WERI-Rb-1 (cell line): ENCODE measurements at regions not wholly inside any gene's neighbourhood (a gene's known extent, or its start where the extent isn't known, plus 50 kb on each side); places are given as distances from the start of the nearest gene placed in this dataset.

Experiments used
- DNase-seq: peaks from one replicate; pipeline ENCODE4 v3.0.0-alpha.2; 2020
- H3K27ac ChIP-seq: fragments of 250-450 bp; sonication (Bioruptor Pico); 2 replicates; pipeline ENCODE4 v1.5.1; 2020; ENCODE audit warnings: mild to moderate bottlenecking, moderate library complexity
- H3K27me3 ChIP-seq: fragments of 250-450 bp; sonication (Bioruptor Pico); 2 replicates; pipeline ENCODE4 v1.5.1; 2021; ENCODE audit warnings: mild to moderate bottlenecking, low read depth, moderate library complexity; ENCODE audit not compliant: insufficient read depth, severe bottlenecking
- H3K36me3 ChIP-seq: fragments of 250-450 bp; sonication (Bioruptor Pico); 2 replicates; pipeline ENCODE4 v1.5.1; 2020; ENCODE audit warnings: mild to moderate bottlenecking, moderate library complexity
- H3K4me3 ChIP-seq: 2 replicates; pipeline ENCODE4 v1.5.1; 2011; ENCODE audit warnings: low read depth, mild to moderate bottlenecking, control low read depth, low read length
- H3K9me3 ChIP-seq: fragments of 250-450 bp; sonication (Bioruptor Pico); 2 replicates; pipeline ENCODE4 v1.5.1; 2021; ENCODE audit warnings: mild to moderate bottlenecking, moderate library complexity; ENCODE audit not compliant: severe bottlenecking
- CTCF ChIP-seq: IDR thresholded peaks from 2 replicates; pipeline ENCODE4 v1.5.1; 2011; ENCODE audit warnings: low read depth, mild to moderate bottlenecking, control low read depth, inconsistent platforms, low read length

GRCh38 chr4:89419111-89419695 is 111.6 kb upstream of the GPRIN3 start:
- Histone ChIP-seq H3K27me3 (no peaks in the 10 kb centered on the region), H3K9me3 (no peaks in the 10 kb centered on the region), H3K36me3 (no peaks in the 10 kb centered on the region), H3K4me3 (no peak overlapping the region), H3K27ac (no peak overlapping the region)
- no peak for DNase-seq
- no peak for TF ChIP-seq CTCF

- no peaks in the 10 kb centered on the region for H3K9me3 ChIP-seq
- no peak for TF ChIP-seq CTCF
- no peak overlapping the region for H3K4me3 ChIP-seq
- H3K27ac ChIP-seq = no peak overlapping the region
- H3K27me3 ChIP-seq = no peaks in the 10 kb centered on the region
- DNase-seq = no peak
- no peaks in the 10 kb centered on the region for H3K36me3 ChIP-seq
Observed at GRCh38 chr4:89416960-89417359, 109.4 kb upstream of the GPRIN3 start.

- Histone ChIP-seq H3K9me3 (no peaks in the 10 kb centered on the region), H3K4me3 (no peak overlapping the region), H3K27me3 (no peaks in the 10 kb centered on the region), H3K36me3 (no peaks in the 10 kb centered on the region), H3K27ac (no peak overlapping the region)
- TF ChIP-seq CTCF = no peak
- DNase-seq = no peak
Observed at GRCh38 chr4:89413518-89413917, 105.9 kb upstream of the GPRIN3 start.

GRCh38 chr4:89411539-89412309 is 104.1 kb upstream of the GPRIN3 start:
- DNase-seq = no peak
- TF ChIP-seq CTCF = no peak
- no peaks in the 10 kb centered on the region for H3K36me3 ChIP-seq
- no peak overlapping the region for H3K4me3 ChIP-seq
- no peak overlapping the region for H3K27ac ChIP-seq
- no peaks in the 10 kb centered on the region for H3K9me3 ChIP-seq
- no peaks in the 10 kb centered on the region for H3K27me3 ChIP-seq

GRCh38 chr4:89410687-89411086 is 103.1 kb upstream of the GPRIN3 start:
- Histone ChIP-seq H3K27ac (no peak overlapping the region), H3K27me3 (no peaks in the 10 kb centered on the region), H3K9me3 (no peaks in the 10 kb centered on the region), H3K36me3 (no peaks in the 10 kb centered on the region), H3K4me3 (no peak overlapping the region)
- no peak for DNase-seq
- TF ChIP-seq CTCF = no peak

- no peaks in the 10 kb centered on the region for H3K36me3 ChIP-seq
- no peak overlapping the region for H3K4me3 ChIP-seq
- TF ChIP-seq CTCF = no peak
- H3K9me3 ChIP-seq = no peaks in the 10 kb centered on the region
- DNase-seq = no peak
- H3K27ac ChIP-seq = no peak overlapping the region
- H3K27me3 ChIP-seq = no peaks in the 10 kb centered on the region
Observed at GRCh38 chr4:89404530-89404929, 96.9 kb upstream of the GPRIN3 start.
